ENCODE measurements at regions not wholly inside any gene's neighbourhood (a gene's known extent, or its start where the extent isn't known, plus 50 kb on each side); places are given as distances from the start of the nearest gene placed in this dataset.

DNA sequence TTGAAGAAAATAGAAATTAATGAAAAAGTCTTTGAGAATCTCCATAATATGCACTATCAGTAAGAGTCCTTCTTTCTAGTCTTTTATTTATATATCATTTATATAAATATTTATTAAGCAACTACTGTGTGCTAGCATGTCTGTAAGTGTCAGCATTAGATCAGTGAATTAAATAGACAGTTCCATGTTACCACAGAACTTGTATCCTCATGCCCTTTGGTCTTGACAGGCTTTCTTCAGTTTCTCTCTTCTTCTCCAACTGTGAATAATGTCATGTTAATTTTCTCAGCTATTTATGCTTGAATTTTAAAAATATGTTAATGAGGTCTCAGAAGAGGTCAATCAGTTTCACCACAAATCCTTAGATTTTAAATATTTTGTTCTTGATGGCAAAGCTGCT is 389.6 kb upstream of the TRAM1L1 start:
- H3K4me1 ChIP-seq (ENCODE audit: control insufficient read depth, insufficient read depth, low read length), result no peaks in the 10 kb centered on the region
- no peaks in the 10 kb centered on the region for H3K9me3 Mint-ChIP-seq
- no peak overlapping the region for H3K4me3 Mint-ChIP-seq
- no peak overlapping the region for H3K27ac Mint-ChIP-seq
- no peaks in the 10 kb centered on the region for H3K27me3 ChIP-seq (ENCODE audit: control insufficient read depth, insufficient read depth, low read length, poor library complexity, severe bottlenecking)
- no peaks in the 10 kb centered on the region for H3K36me3 ChIP-seq (ENCODE audit: control insufficient read depth, insufficient read depth, low read length)
- H3K4me3 ChIP-seq (ENCODE audit: low read length), result no peak overlapping the region
- no peak overlapping the region for H3K9ac ChIP-seq (ENCODE audit: extremely low read depth, low read length, poor library complexity, severe bottlenecking)
- TF ChIP-seq, protein P1, sequence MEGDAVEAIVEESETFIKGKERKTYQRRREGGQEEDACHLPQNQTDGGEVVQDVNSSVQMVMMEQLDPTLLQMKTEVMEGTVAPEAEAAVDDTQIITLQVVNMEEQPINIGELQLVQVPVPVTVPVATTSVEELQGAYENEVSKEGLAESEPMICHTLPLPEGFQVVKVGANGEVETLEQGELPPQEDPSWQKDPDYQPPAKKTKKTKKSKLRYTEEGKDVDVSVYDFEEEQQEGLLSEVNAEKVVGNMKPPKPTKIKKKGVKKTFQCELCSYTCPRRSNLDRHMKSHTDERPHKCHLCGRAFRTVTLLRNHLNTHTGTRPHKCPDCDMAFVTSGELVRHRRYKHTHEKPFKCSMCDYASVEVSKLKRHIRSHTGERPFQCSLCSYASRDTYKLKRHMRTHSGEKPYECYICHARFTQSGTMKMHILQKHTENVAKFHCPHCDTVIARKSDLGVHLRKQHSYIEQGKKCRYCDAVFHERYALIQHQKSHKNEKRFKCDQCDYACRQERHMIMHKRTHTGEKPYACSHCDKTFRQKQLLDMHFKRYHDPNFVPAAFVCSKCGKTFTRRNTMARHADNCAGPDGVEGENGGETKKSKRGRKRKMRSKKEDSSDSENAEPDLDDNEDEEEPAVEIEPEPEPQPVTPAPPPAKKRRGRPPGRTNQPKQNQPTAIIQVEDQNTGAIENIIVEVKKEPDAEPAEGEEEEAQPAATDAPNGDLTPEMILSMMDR (conservative IDR thresholded peaks at IDR 0.05), result no peak
- H3K36me3 Mint-ChIP-seq (ENCODE audit: low read depth), result no peaks in the 10 kb centered on the region
- no peak overlapping the region for H3K27ac ChIP-seq (ENCODE audit: low read depth, low read length)
- H3K27me3 Mint-ChIP-seq (ENCODE audit: insufficient read depth), result no peaks in the 10 kb centered on the region
- peaks cover 3% of the 10 kb centered on the region for H3K4me1 Mint-ChIP-seq
- no peaks in the 10 kb centered on the region for H3K9me3 ChIP-seq (ENCODE audit: control insufficient read depth, low read length)
- DNase-seq, result no peak

DNA sequence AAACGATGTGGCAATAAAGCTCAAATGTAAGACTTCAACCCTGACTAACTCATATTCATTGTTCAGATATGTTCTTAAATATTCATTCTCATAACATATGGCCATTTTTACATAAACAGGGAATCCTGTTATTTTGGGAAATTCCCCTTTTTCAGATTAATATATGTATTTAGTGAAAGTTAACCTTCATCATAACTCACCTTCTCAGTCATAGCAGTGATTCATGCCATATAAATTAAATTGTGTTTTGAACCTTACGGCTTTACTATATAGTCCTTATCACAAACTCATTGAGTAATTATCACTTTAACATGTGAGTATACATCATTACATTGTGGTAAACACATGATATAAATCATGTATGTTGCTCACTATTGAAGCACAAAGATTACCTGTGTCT is 392.5 kb upstream of the TRAM1L1 start:
- no peaks in the 10 kb centered on the region for H3K27me3 Mint-ChIP-seq (ENCODE audit: insufficient read depth)
- H3K4me1 Mint-ChIP-seq, result peaks cover 5% of the 10 kb centered on the region
- H3K9ac ChIP-seq (ENCODE audit: extremely low read depth, low read length, poor library complexity, severe bottlenecking), result no peak overlapping the region
- peaks cover 4% of the 10 kb centered on the region for H3K27me3 ChIP-seq (ENCODE audit: control insufficient read depth, insufficient read depth, low read length, poor library complexity, severe bottlenecking)
- H3K4me1 ChIP-seq (ENCODE audit: control insufficient read depth, insufficient read depth, low read length), result no peaks in the 10 kb centered on the region
- no peak for DNase-seq
- H3K36me3 Mint-ChIP-seq (ENCODE audit: low read depth), result no peaks in the 10 kb centered on the region
- WGBS, 2 experiments (ENCODE audit: insufficient coverage in 1 of 2, insufficient read length in 1 of 2), result 94 to 100% methylated on average over 1 to 2 of the region's 2 CpGs
- TF ChIP-seq, protein P1 (conservative IDR thresholded peaks at IDR 0.05), result no peak
- H3K36me3 ChIP-seq (ENCODE audit: control insufficient read depth, insufficient read depth, low read length), result no peaks in the 10 kb centered on the region
- no peaks in the 10 kb centered on the region for H3K9me3 Mint-ChIP-seq
- H3K9me3 ChIP-seq (ENCODE audit: control insufficient read depth, low read length), result no peaks in the 10 kb centered on the region
- no peak overlapping the region for H3K27ac ChIP-seq (ENCODE audit: low read depth, low read length)
- H3K4me3 Mint-ChIP-seq, result no peak overlapping the region
- no peak overlapping the region for H3K27ac Mint-ChIP-seq
- H3K4me3 ChIP-seq (ENCODE audit: low read length), result no peak overlapping the region

DNA sequence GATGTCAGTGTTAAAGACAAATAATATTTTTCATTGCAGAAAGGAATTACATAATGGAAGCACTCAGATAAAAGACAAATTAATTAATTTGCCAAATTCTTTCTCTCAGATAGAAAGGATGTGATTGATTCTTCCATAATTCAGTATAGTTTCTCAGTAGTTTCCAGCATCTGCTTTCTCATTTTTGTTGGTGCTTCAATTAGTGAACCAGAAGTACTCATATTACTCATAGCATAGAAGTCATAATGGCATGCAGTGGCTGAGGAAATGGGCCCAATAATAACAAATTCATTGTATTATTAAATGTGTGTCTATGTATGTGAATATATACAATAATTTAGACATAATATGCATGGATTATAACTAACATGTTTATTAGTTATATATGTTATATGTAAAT is 393.3 kb upstream of the TRAM1L1 start:
- Mint-ChIP-seq H3K36me3 (ENCODE audit: low read depth) (no peaks in the 10 kb centered on the region), H3K4me1 (peaks cover 11% of the 10 kb centered on the region), H3K27ac (no peak overlapping the region), H3K4me3 (no peak overlapping the region), H3K27me3 (ENCODE audit: insufficient read depth) (no peaks in the 10 kb centered on the region), H3K9me3 (no peaks in the 10 kb centered on the region)
- Histone ChIP-seq H3K4me3 (ENCODE audit: low read length) (no peak overlapping the region), H3K27me3 (ENCODE audit: control insufficient read depth, insufficient read depth, low read length, poor library complexity, severe bottlenecking) (peaks cover 4% of the 10 kb centered on the region), H3K9ac (ENCODE audit: extremely low read depth, low read length, poor library complexity, severe bottlenecking) (no peak overlapping the region), H3K4me1 (ENCODE audit: control insufficient read depth, insufficient read depth, low read length) (peaks cover 4% of the 10 kb centered on the region), H3K27ac (ENCODE audit: low read depth, low read length) (no peak overlapping the region), H3K36me3 (ENCODE audit: control insufficient read depth, insufficient read depth, low read length) (no peaks in the 10 kb centered on the region), H3K9me3 (ENCODE audit: control insufficient read depth, low read length) (no peaks in the 10 kb centered on the region)
- TF ChIP-seq, protein P1 (conservative IDR thresholded peaks at IDR 0.05), result no peak
- no peak for DNase-seq
